ENCODE measurements at regions not wholly inside any gene's neighbourhood (a gene's known extent, or its start where the extent isn't known, plus 50 kb on each side); places are given as distances from the start of the nearest gene placed in this dataset.
"Not testable (repeated sequence)": the region's sequence is repeated elsewhere in the genome, so short reads cannot be mapped to it uniquely, and the experiment has no call there.

GRCh38 chr3:193014902-193015301 is 97.2 kb upstream of the MB21D2 start:
- H3K36me3 ChIP-seq (ENCODE audit: control insufficient read depth, insufficient read depth, low read length): no peaks in the 10 kb centered on the region
- H3K27ac ChIP-seq (ENCODE audit: low read length): no peak overlapping the region
- WGBS (ENCODE audit: insufficient coverage, low lambda C conversion rate): no CpG with 5 or more reads among the region's 2 CpGs
- H3K9me3 ChIP-seq (ENCODE audit: control insufficient read depth, low read depth, low read length): no peaks in the 10 kb centered on the region
- H3K4me1 ChIP-seq (ENCODE audit: control insufficient read depth, insufficient read depth, low read length): no peaks in the 10 kb centered on the region
- DNase-seq: no peak
- H3K4me3 ChIP-seq (ENCODE audit: low read length): no peak overlapping the region
- no peaks in the 10 kb centered on the region for H3K27me3 ChIP-seq (ENCODE audit: control insufficient read depth, insufficient read depth, low read length)

GRCh38 chr3:193016437-193016901 is 98.8 kb upstream of the MB21D2 start:
- DNase-seq: no peak

GRCh38 chr3:193021506-193022010 is 103.9 kb upstream of the MB21D2 start:
- H3K4me3 ChIP-seq (ENCODE audit: low read length): no peak overlapping the region
- no peak for DNase-seq
- no peaks in the 10 kb centered on the region for H3K27me3 ChIP-seq (ENCODE audit: control insufficient read depth, insufficient read depth, low read length)
- H3K4me1 ChIP-seq (ENCODE audit: control insufficient read depth, insufficient read depth, low read length): no peaks in the 10 kb centered on the region
- WGBS (ENCODE audit: insufficient coverage, low lambda C conversion rate): 37% methylated on average over 3 of the region's 7 CpGs
- no peaks in the 10 kb centered on the region for H3K9me3 ChIP-seq (ENCODE audit: control insufficient read depth, low read depth, low read length)
- no peak overlapping the region for H3K27ac ChIP-seq (ENCODE audit: low read length)
- H3K36me3 ChIP-seq (ENCODE audit: control insufficient read depth, insufficient read depth, low read length): no peaks in the 10 kb centered on the region

More at GRCh38 chr3:193016437-193016901, 98.8 kb upstream of the MB21D2 start:
- no CpG with 5 or more reads among the region's 7 CpGs for WGBS (ENCODE audit: insufficient coverage, low lambda C conversion rate)
- Histone ChIP-seq H3K27me3 (ENCODE audit: control insufficient read depth, insufficient read depth, low read length) (no peaks in the 10 kb centered on the region), H3K27ac (ENCODE audit: low read length) (no peak overlapping the region), H3K9me3 (ENCODE audit: control insufficient read depth, low read depth, low read length) (no peaks in the 10 kb centered on the region), H3K4me1 (ENCODE audit: control insufficient read depth, insufficient read depth, low read length) (no peaks in the 10 kb centered on the region), H3K36me3 (ENCODE audit: control insufficient read depth, insufficient read depth, low read length) (no peaks in the 10 kb centered on the region), H3K4me3 (ENCODE audit: low read length) (no peak overlapping the region)

GRCh38 chr3:193023218-193023617 is 105.6 kb upstream of the MB21D2 start:
- no peaks in the 10 kb centered on the region for H3K9me3 ChIP-seq (ENCODE audit: control insufficient read depth, low read depth, low read length)
- H3K4me3 ChIP-seq (ENCODE audit: low read length): no peak overlapping the region
- WGBS (ENCODE audit: insufficient coverage, low lambda C conversion rate): no CpG with 5 or more reads among the region's 1 CpG
- H3K36me3 ChIP-seq (ENCODE audit: control insufficient read depth, insufficient read depth, low read length): no peaks in the 10 kb centered on the region
- DNase-seq: no peak
- no peaks in the 10 kb centered on the region for H3K27me3 ChIP-seq (ENCODE audit: control insufficient read depth, insufficient read depth, low read length)
- no peaks in the 10 kb centered on the region for H3K4me1 ChIP-seq (ENCODE audit: control insufficient read depth, insufficient read depth, low read length)
- H3K27ac ChIP-seq (ENCODE audit: low read length): no peak overlapping the region

GRCh38 chr3:193028258-193028657 is 110.6 kb upstream of the MB21D2 start:
- Histone ChIP-seq H3K36me3 (ENCODE audit: control insufficient read depth, insufficient read depth, low read length) (no peaks in the 10 kb centered on the region), H3K27me3 (ENCODE audit: control insufficient read depth, insufficient read depth, low read length) (no peaks in the 10 kb centered on the region), H3K9me3 (ENCODE audit: control insufficient read depth, low read depth, low read length) (no peaks in the 10 kb centered on the region), H3K4me1 (ENCODE audit: control insufficient read depth, insufficient read depth, low read length) (no peaks in the 10 kb centered on the region), H3K4me3 (ENCODE audit: low read length) (no peak overlapping the region), H3K27ac (ENCODE audit: low read length) (no peak overlapping the region)
- no peak for DNase-seq
- 67% methylated on average over 1 of the region's 4 CpGs for WGBS (ENCODE audit: insufficient coverage, low lambda C conversion rate)

- Histone ChIP-seq H3K27ac (ENCODE audit: low read length) (no peak overlapping the region), H3K36me3 (ENCODE audit: control insufficient read depth, insufficient read depth, low read length) (no peaks in the 10 kb centered on the region), H3K4me3 (ENCODE audit: low read length) (no peak overlapping the region), H3K9me3 (ENCODE audit: control insufficient read depth, low read depth, low read length) (no peaks in the 10 kb centered on the region), H3K4me1 (ENCODE audit: control insufficient read depth, insufficient read depth, low read length) (no peaks in the 10 kb centered on the region), H3K27me3 (ENCODE audit: control insufficient read depth, insufficient read depth, low read length) (no peaks in the 10 kb centered on the region)
- WGBS (ENCODE audit: insufficient coverage, low lambda C conversion rate): no CpG with 5 or more reads among the region's 2 CpGs
- no peak for DNase-seq
Measured at GRCh38 chr3:193029800-193030199, 112.1 kb upstream of the MB21D2 start.

GRCh38 chr3:193030276-193030675 is 112.6 kb upstream of the MB21D2 start:
- DNase-seq: no peak
- Histone ChIP-seq H3K4me3 (ENCODE audit: low read length) (no peak overlapping the region), H3K9me3 (ENCODE audit: control insufficient read depth, low read depth, low read length) (no peaks in the 10 kb centered on the region), H3K27ac (ENCODE audit: low read length) (no peak overlapping the region), H3K27me3 (ENCODE audit: control insufficient read depth, insufficient read depth, low read length) (no peaks in the 10 kb centered on the region), H3K36me3 (ENCODE audit: control insufficient read depth, insufficient read depth, low read length) (no peaks in the 10 kb centered on the region), H3K4me1 (ENCODE audit: control insufficient read depth, insufficient read depth, low read length) (no peaks in the 10 kb centered on the region)
- 75% methylated on average over 1 of the region's 2 CpGs for WGBS (ENCODE audit: insufficient coverage, low lambda C conversion rate)

GRCh38 chr3:193031911-193032310 is 114.3 kb upstream of the MB21D2 start:
- Histone ChIP-seq H3K9me3 (ENCODE audit: control insufficient read depth, low read depth, low read length) (no peaks in the 10 kb centered on the region), H3K4me3 (ENCODE audit: low read length) (no peak overlapping the region), H3K36me3 (ENCODE audit: control insufficient read depth, insufficient read depth, low read length) (no peaks in the 10 kb centered on the region), H3K27me3 (ENCODE audit: control insufficient read depth, insufficient read depth, low read length) (no peaks in the 10 kb centered on the region), H3K4me1 (ENCODE audit: control insufficient read depth, insufficient read depth, low read length) (no peaks in the 10 kb centered on the region), H3K27ac (ENCODE audit: low read length) (no peak overlapping the region)
- no peak for DNase-seq
- WGBS (ENCODE audit: insufficient coverage, low lambda C conversion rate): no CpG with 5 or more reads among the region's 2 CpGs

GRCh38 chr3:193033226-193033780 is 115.6 kb upstream of the MB21D2 start:
- Histone ChIP-seq H3K9me3 (ENCODE audit: control insufficient read depth, low read depth, low read length) (no peaks in the 10 kb centered on the region), H3K36me3 (ENCODE audit: control insufficient read depth, insufficient read depth, low read length) (no peaks in the 10 kb centered on the region)
- 100% methylated on average over 1 of the region's 7 CpGs for WGBS (ENCODE audit: insufficient coverage, low lambda C conversion rate)

GRCh38 chr3:193037828-193038227 is 120.2 kb upstream of the MB21D2 start:
- not testable (repeated sequence) for H3K4me3 ChIP-seq (ENCODE audit: low read length); DNase-seq; H3K36me3 ChIP-seq (ENCODE audit: control insufficient read depth, insufficient read depth, low read length); H3K9me3 ChIP-seq (ENCODE audit: control insufficient read depth, low read depth, low read length); H3K27ac ChIP-seq (ENCODE audit: low read length); H3K4me1 ChIP-seq (ENCODE audit: control insufficient read depth, insufficient read depth, low read length); H3K27me3 ChIP-seq (ENCODE audit: control insufficient read depth, insufficient read depth, low read length)
- WGBS (ENCODE audit: insufficient coverage, low lambda C conversion rate): 100% methylated on average over 3 of the region's 3 CpGs

More at GRCh38 chr3:193033226-193033780, 115.6 kb upstream of the MB21D2 start:
- H3K4me3 ChIP-seq (ENCODE audit: low read length): no peak overlapping the region
- no peaks in the 10 kb centered on the region for H3K27me3 ChIP-seq (ENCODE audit: control insufficient read depth, insufficient read depth, low read length)
- H3K27ac ChIP-seq (ENCODE audit: low read length): no peak overlapping the region
- DNase-seq: no peak
- no peaks in the 10 kb centered on the region for H3K4me1 ChIP-seq (ENCODE audit: control insufficient read depth, insufficient read depth, low read length)

GRCh38 chr3:193039058-193039457 is 121.4 kb upstream of the MB21D2 start:
- Histone ChIP-seq H3K4me3 (ENCODE audit: low read length) (no peak overlapping the region), H3K4me1 (ENCODE audit: control insufficient read depth, insufficient read depth, low read length) (no peaks in the 10 kb centered on the region), H3K27me3 (ENCODE audit: control insufficient read depth, insufficient read depth, low read length) (no peaks in the 10 kb centered on the region), H3K9me3 (ENCODE audit: control insufficient read depth, low read depth, low read length) (no peaks in the 10 kb centered on the region), H3K27ac (ENCODE audit: low read length) (no peak overlapping the region), H3K36me3 (ENCODE audit: control insufficient read depth, insufficient read depth, low read length) (no peaks in the 10 kb centered on the region)
- WGBS (ENCODE audit: insufficient coverage, low lambda C conversion rate): 100% methylated on average over 1 of the region's 3 CpGs
- no peak for DNase-seq

All from large intestine (tissue), 3 donors.